Liver (tissue), 7 donors: ENCODE measurements at regions not wholly inside any gene's neighbourhood (a gene's known extent, or its start where the extent isn't known, plus 50 kb on each side); places are given as distances from the start of the nearest gene placed in this dataset.
"Not testable (repeated sequence)": the region's sequence is repeated elsewhere in the genome, so short reads cannot be mapped to it uniquely, and the experiment has no call there.

ENCODE experiments used
- DNase-seq: peaks from one replicate; pipeline ENCODE4 v3.0.0-alpha.2; 2017; ENCODE audit warnings: low spot score
- H3K27ac ChIP-seq, 2 donors: one replicate each; pipeline ENCODE4 v1.7.0; 2013; ENCODE audit warnings: inconsistent platforms in 2 of 2, low read length in 2 of 2, control low read depth in 1 of 2, low read depth in 1 of 2, mild to moderate bottlenecking in 1 of 2
- H3K27me3 ChIP-seq, 4 donors: one replicate each; pipeline versions ENCODE4 v1.6.1 to v1.7.0; 2013; ENCODE audit warnings: low read length in 3 of 4, inconsistent platforms in 1 of 4, mild to moderate bottlenecking in 1 of 4, moderate library complexity in 1 of 4; ENCODE audit not compliant: control insufficient read depth in 4 of 4, insufficient read depth in 4 of 4
- H3K36me3 ChIP-seq, 4 donors: one replicate each; pipeline versions ENCODE4 v1.6.1 to v1.7.0; 2013; ENCODE audit warnings: low read length in 3 of 4, mild to moderate bottlenecking in 3 of 4, low read depth in 1 of 4, moderate library complexity in 1 of 4; ENCODE audit not compliant: control insufficient read depth in 4 of 4, insufficient read depth in 3 of 4
- H3K4me1 ChIP-seq, 4 donors: one replicate each; pipeline versions ENCODE4 v1.6.1 to v1.7.0; 2013; ENCODE audit warnings: low read length in 3 of 4, mild to moderate bottlenecking in 3 of 4, moderate library complexity in 1 of 4; ENCODE audit not compliant: control insufficient read depth in 4 of 4, insufficient read depth in 4 of 4
- H3K4me3 ChIP-seq, 3 donors: one replicate each; pipeline versions ENCODE4 v1.6.1 to v1.7.0; 2013; ENCODE audit warnings: low read length in 3 of 3, control low read depth in 1 of 3, low read depth in 1 of 3, mild to moderate bottlenecking in 1 of 3
- H3K9ac ChIP-seq, 2 donors: one replicate each; pipeline ENCODE4 v1.7.0; 2013; ENCODE audit warnings: low read length in 2 of 2, mild to moderate bottlenecking in 2 of 2, moderate library complexity in 2 of 2, control low read depth in 1 of 2, low read depth in 1 of 2
- H3K9me3 ChIP-seq, 4 donors: one replicate each; pipeline versions ENCODE4 v1.6.1 to v1.7.0; 2013; ENCODE audit warnings: low read length in 3 of 4; ENCODE audit not compliant: control insufficient read depth in 4 of 4
- EGR1 ChIP-seq, 2 donors: IDR thresholded peaks; 2 replicates each; pipeline ENCODE4 v1.6.1; 2016 to 2018; ENCODE audit warnings: antibody characterized with exemption in 2 of 2, low read depth in 2 of 2
- FOXA1 ChIP-seq: IDR thresholded peaks from 2 replicates; pipeline ENCODE4 v1.6.1; 2016; ENCODE audit warnings: antibody characterized with exemption
- FOXA2 ChIP-seq: IDR thresholded peaks from 2 replicates; pipeline ENCODE4 v1.6.1; 2016; ENCODE audit warnings: antibody characterized with exemption
- GABPA ChIP-seq, 2 donors: IDR thresholded peaks in 1 of 2; conservative IDR thresholded peaks in 1 of 2; 2 replicates each; pipeline ENCODE4 v1.6.1; 2016; ENCODE audit warnings: antibody characterized with exemption in 2 of 2, mild to moderate bottlenecking in 1 of 2, moderate library complexity in 1 of 2
- HNF4A ChIP-seq, 2 donors: conservative IDR thresholded peaks; 2 replicates each; pipeline ENCODE4 v1.6.1; 2016; ENCODE audit warnings: antibody characterized with exemption in 2 of 2, mild to moderate bottlenecking in 2 of 2
- HNF4G ChIP-seq: IDR thresholded peaks from 2 replicates; pipeline ENCODE4 v1.6.1; 2016; ENCODE audit warnings: antibody characterized with exemption
- JUND ChIP-seq, 2 donors: IDR thresholded peaks; 2 replicates each; pipeline ENCODE4 v1.6.1; 2016; ENCODE audit warnings: antibody characterized with exemption in 2 of 2
- MAX ChIP-seq: IDR thresholded peaks from 2 replicates; pipeline ENCODE4 v1.6.1; 2016; ENCODE audit warnings: antibody characterized with exemption
- NR2F2 ChIP-seq: IDR thresholded peaks from 2 replicates; pipeline ENCODE4 v1.6.1; 2016; ENCODE audit warnings: antibody characterized with exemption
- RAD21 ChIP-seq, 2 donors: IDR thresholded peaks; 2 replicates each; pipeline ENCODE4 v1.6.1; 2016; ENCODE audit warnings: antibody characterized with exemption in 2 of 2, mild to moderate bottlenecking in 2 of 2
- RXRA ChIP-seq, 2 donors: IDR thresholded peaks; 2 replicates each; pipeline ENCODE4 v1.6.1; 2017 to 2018; ENCODE audit warnings: antibody characterized with exemption in 2 of 2, mild to moderate bottlenecking in 1 of 2
- SP1 ChIP-seq: IDR thresholded peaks from 2 replicates; pipeline ENCODE4 v1.6.1; 2018; ENCODE audit warnings: antibody characterized with exemption, mild to moderate bottlenecking
- TAF1 ChIP-seq: conservative IDR thresholded peaks from 2 replicates; pipeline ENCODE4 v1.6.1; 2016; ENCODE audit warnings: antibody characterized with exemption, mild to moderate bottlenecking
- YY1 ChIP-seq: IDR thresholded peaks from 2 replicates; pipeline ENCODE4 v1.6.1; 2016; ENCODE audit warnings: antibody characterized with exemption, mild to moderate bottlenecking
- ZBTB33 ChIP-seq: IDR thresholded peaks from 2 replicates; pipeline ENCODE4 v1.6.1; 2016; ENCODE audit warnings: antibody characterized with exemption
- WGBS: extraction: QIAGEN DNeasy Blood & Tissue Kit; methylation state at CpG from one replicate; pipeline ENCODE4 v1.1.7; 2013; 5-methylcytosine and 5-hydroxymethylcytosine counted together
- donor health status: healthy.
- donor health status: healthy.
- donor health status: healthy.
- donor health status: healthy.

- 62% methylated on average over 4 of the region's 4 CpGs for WGBS
- Histone ChIP-seq H3K27ac (no peak overlapping the region), H3K27me3 (no peaks in the 10 kb centered on the region), H3K9me3 (no peaks in the 10 kb centered on the region), H3K9ac (no peak overlapping the region), H3K36me3 (no peaks in the 10 kb centered on the region), H3K4me1 (no peaks in the 10 kb centered on the region), H3K4me3 (no peak overlapping the region)
- DNase-seq: no peak
- TF ChIP-seq YY1: no peak
- no peak for TF ChIP-seq SP1
- TF ChIP-seq MAX: no peak
- no peak for TF ChIP-seq FOXA1
These were observed 109.1 kb downstream of the CRLF2 start for GRCh38 chrX:1103360-1103759.

GRCh38 chrX:1102786-1103185 lies 109.7 kb downstream of the CRLF2 start:
- H3K9me3 ChIP-seq: no peaks in the 10 kb centered on the region
- no peaks in the 10 kb centered on the region for H3K4me1 ChIP-seq
- H3K27ac ChIP-seq: no peak overlapping the region
- H3K9ac ChIP-seq: no peak overlapping the region
- no peaks in the 10 kb centered on the region for H3K27me3 ChIP-seq
- no peak for DNase-seq
- no peak overlapping the region for H3K4me3 ChIP-seq
- TF ChIP-seq MAX: no peak
- TF ChIP-seq ZBTB33: no peak
- TF ChIP-seq FOXA2: no peak
- no peak for TF ChIP-seq TAF1
- TF ChIP-seq GABPA (IDR thresholded peaks at IDR 0.05 in 1 of 2, conservative IDR thresholded peaks at IDR 0.05 in 1 of 2): no peak
- no peak for TF ChIP-seq RAD21 (IDR thresholded peaks at IDR 0.05)
- TF ChIP-seq NR2F2: no peak
- no peak for TF ChIP-seq HNF4G
- no peak for TF ChIP-seq RXRA (IDR thresholded peaks at IDR 0.05)
- TF ChIP-seq HNF4A (conservative IDR thresholded peaks at IDR 0.05): no peak
- no peak for TF ChIP-seq JUND (IDR thresholded peaks at IDR 0.05)
- no peak for TF ChIP-seq EGR1 (IDR thresholded peaks at IDR 0.05; ENCODE audit: low read depth in 2 of 2)
- no peak for TF ChIP-seq SP1
- WGBS: 57% methylated on average over 3 of the region's 3 CpGs
- H3K36me3 ChIP-seq: no peaks in the 10 kb centered on the region

GRCh38 chrX:1102221-1102620 lies 110.2 kb downstream of the CRLF2 start:
- H3K4me1 ChIP-seq, H3K9ac ChIP-seq, DNase-seq, H3K27me3 ChIP-seq, H3K4me3 ChIP-seq, H3K9me3 ChIP-seq, H3K36me3 ChIP-seq, H3K27ac ChIP-seq: not testable (repeated sequence)
